ENCODE measurements at regions not wholly inside any gene's neighbourhood (a gene's known extent, or its start where the extent isn't known, plus 50 kb on each side); places are given as distances from the start of the nearest gene placed in this dataset.
"Not testable (repeated sequence)": the region's sequence is repeated elsewhere in the genome, so short reads cannot be mapped to it uniquely, and the experiment has no call there.

DNA sequence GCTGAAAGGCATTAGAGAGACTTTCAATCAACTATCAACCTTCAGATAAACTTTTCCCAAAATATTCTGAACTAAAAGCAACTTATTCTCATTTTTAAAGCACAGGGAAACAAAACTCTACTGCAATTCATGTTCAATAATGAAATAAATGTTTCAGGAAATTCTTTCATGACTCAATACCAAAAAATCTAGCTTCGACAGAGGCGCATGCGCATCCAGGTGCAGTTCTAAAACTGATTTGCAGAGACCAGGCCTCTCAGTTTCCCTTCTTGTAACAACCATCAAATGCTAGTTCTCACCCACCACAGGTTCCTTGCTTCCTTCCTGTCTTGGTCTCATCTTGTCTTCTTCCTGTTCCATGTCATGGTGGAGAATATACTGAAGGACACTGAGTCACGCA, 55.3 kb upstream of the NRBF2 start:
- ATAC-seq = no peak
- intact Hi-C loops (cut with micrococcal nuclease) = no loop called here
- DNase-seq = no peak

DNA sequence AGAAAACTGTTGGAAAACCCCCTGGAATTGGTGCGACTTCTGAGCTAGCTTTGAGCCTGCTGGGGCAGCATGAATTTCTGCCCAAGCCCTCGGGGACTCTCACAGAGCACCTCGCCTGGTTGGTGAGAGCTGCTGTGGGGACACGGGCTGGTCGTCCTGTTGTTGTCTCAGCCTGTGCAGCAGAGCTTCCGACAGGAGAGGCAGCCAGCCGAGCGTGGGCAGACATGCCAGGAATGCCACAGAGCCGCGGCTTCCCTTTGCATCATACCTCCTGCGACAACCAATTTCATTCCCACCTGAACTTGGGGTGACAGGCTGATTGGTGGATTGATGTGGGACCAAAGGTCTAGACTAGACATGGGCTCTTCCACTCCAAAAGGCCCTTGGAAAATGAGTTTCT, 60.2 kb upstream of the NRBF2 start:
- DNase-seq = no peak
- intact Hi-C loops (cut with micrococcal nuclease) = no loop called here
- no peak for ATAC-seq

DNA sequence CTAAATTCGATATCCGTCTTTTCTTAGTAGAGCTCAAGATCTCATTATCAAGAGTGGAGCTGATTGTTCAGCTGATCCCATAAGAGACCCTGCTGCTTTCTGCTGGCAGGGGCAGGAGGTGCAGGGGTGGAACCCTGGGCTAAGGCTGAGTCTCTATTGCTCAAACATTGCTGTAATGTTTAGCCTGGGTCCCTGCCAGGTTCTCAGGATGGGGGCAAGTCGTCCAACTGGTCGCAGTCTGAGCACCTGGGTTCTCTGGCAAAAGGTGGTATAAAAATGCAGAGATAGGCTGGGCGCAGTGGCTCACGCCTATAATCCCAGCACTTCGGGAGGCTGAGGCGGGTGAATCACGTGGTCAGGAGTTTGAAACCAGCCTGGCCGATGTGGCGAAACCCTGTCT, 62.0 kb upstream of the NRBF2 start:
- ATAC-seq (no peak), DNase-seq (no peak)
- intact Hi-C loops (cut with micrococcal nuclease) = no loop called here

DNA sequence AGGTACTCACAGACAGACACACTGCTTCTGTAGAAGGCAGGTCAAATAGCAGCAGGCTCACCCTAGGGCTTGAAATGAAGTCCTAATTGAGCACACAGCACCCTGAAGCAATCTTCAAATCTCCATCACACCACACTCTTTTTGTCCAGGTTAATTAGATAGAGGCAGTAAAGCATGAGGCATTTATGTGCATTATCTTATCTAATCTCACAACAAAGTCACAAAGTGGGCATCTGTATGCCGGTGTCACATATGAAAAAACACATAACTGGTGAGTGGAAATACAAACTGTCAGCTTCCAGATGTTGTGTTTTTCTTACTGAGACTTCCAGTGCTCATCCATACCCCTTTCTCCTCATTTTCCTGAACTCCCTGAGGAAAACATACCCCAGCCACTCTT, 63.8 kb upstream of the NRBF2 start:
- no peak for DNase-seq
- no peak for ATAC-seq
- intact Hi-C loops (cut with micrococcal nuclease) = no loop called here

DNA sequence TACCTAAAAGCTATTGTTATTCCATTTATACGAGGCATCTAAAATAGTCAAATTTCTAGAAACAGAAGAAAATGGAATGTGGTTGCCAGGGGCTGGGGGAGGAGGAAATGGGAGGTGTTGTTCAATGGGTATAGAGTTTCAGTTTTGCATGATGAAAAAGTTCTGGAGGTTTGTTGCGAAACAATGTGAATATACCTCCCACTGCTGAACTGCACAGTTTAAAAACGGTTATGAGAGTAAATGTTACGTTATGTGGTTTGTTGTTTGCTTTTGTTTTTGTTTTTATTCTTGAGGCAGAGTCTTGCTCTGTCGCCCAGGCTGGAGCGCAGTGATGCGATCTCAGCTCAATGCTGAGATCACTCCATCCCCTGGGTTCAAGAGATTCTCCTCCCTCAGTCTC, 64.9 kb upstream of the NRBF2 start:
- intact Hi-C loops (cut with micrococcal nuclease) = no loop called here
- DNase-seq = no peak
- ATAC-seq = no peak

DNA sequence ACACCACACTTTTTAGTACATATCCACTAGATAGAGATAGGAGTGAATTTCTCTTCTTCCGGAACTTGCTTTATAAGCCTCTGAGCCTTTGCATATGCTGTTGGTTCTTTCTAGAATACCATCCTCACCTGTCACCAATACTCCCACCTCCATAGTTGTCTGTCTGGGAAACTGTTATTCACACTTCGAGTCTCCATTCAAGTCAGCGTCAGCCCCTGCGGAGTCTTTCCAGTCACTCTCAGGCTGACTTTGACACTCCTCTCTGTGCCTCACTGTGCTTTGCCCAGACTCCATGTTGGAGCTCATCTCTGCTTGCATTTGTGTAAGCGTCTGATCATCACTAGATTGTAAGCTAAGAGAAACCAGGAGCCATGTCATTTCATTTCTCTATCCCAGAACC, 66.5 kb upstream of the NRBF2 start:
- no peak for ATAC-seq
- intact Hi-C loops (cut with micrococcal nuclease) = no loop called here
- no peak for DNase-seq

DNA sequence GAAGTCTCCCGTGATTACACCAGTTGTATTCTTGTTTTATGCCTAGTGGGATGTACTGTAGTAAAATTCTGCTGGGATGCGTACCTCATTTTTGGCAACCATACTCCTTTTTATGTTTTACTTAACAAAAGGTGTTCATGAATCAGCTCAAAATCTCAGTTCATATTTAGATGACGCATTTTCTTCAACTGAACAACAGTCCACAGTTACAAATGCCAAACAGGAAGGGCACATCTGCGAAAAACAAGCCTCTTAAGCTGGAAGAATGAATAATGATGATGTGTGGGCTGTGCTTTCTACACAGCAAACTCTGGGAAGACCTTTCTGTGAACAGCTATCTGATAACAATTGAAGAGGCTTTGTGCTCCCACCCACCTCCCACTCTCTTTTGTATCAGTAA, 68.4 kb upstream of the NRBF2 start:
- DNase-seq (no peak), ATAC-seq (no peak)
- intact Hi-C loops (cut with micrococcal nuclease) = no loop called here

DNA sequence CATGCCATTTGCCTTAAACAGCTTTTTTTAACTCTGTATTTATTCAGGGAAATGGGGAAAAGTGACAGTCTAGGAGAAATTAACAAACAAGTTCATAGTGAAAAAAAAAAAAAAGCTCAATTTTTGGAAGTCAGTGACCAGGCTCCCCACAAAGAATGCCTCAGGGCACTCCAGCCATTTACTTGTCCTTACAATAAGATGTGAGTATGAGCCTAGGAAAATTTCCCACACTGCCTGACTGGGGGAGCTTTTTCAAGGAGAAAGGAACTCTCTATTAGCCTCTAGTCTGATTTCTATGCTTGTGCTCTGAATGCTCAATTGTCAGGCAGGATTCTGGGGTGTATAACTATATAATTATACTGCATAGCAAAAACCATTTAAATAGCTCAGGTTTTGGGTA, 74.9 kb upstream of the NRBF2 start:
- no peak for DNase-seq
- intact Hi-C loops (cut with micrococcal nuclease) = no loop called here
- ATAC-seq = no peak

DNA sequence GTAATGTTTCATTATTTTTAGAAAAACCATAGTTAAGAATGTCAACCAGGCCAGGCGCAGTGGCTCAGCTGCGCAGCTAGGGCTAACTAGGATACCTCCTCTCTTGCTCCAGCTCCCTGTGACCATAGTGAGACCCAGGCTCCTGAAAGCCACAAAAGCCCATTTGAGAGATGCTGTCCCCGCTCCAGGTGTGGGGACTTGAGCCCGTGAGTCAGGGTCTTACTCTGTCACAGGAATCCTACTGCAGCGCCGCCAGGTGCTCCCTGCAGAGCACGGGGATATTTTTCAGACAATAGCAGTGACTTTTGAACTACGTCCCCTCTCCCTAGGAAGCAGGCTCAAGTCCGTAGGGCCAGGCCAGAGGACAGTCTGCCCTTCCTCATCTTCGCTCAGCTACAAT, 75.6 kb upstream of the NRBF2 start:
- intact Hi-C loops (cut with micrococcal nuclease) = no loop called here
- ATAC-seq (no peak), DNase-seq (no peak)

DNA sequence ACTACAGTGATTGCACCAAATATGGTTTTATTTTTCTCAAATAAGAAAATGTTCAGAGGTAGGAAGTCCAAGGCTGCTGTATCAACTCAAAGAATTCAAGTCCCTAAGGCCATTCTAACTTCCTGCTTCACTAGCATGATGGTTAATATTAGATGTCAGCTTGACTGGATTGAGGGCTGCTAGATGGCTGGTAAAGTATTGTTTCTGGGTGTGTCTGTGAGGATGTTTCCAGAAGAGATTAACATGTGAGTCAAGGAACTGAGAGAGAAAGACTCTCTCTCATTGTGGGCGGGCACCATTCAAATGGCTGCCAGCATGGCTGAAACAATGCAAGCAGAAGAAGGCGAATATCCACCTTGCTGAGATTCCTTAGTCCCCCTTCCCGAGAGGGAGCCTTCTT, 77.4 kb upstream of the NRBF2 start:
- intact Hi-C loops (cut with micrococcal nuclease) = no loop called here
- DNase-seq (no peak), ATAC-seq (no peak)

DNA sequence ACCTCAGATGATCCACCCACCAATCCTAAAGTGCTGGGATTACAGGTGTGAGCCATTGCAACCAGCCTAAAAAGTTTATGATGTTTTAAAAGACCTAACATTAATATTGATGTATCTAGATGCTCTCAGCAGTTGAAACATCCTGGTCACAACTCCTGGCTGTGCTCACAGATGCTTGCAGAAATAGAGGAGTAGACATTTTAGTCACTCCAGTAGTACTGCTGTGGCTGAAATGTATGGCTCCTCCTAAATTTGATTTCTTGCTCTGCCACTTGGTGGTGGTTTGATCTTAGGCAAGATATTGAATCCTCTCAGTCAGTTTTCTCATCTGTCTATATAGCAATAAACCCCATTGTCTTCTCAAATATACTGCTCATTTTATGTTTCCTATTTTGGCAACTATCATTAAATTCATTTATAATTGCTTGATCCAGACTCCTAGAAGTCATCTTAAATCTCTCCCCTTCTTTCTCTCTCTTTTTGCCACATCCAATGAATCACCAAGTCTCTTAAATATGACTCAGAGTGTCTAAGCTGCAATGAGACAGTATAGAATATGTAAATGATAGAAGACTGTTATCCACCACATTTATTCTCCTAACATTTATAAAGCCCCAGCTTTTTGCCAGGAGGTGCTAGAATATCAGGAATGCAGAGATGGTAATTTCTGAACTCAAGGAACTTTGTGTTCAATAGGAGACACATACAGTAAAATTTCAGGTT, 78.1 kb upstream of the NRBF2 start:
- DNase-seq (no peak), ATAC-seq (no peak)
- intact Hi-C loops (cut with micrococcal nuclease) = no loop called here

DNA sequence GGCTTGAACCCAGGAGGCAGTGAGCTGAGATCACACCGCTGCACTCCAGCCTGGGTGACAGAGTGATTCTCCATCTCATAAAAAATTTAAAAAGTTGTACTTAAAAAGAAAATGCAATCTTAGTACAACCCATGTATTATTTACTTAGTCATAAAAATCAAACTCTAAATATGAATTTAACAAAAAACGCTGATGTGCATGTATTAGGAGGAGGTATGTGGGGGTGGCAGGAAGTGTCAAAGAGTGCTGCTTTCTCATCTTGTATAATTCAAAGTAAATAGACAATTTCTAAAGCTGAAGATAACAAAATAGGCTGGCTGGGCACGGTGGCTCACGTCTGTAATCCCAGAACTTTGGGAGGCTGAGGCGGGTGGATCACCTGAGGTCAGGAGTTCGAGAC, 81.0 kb upstream of the NRBF2 start:
- intact Hi-C loops (cut with micrococcal nuclease) = no loop called here
- ATAC-seq = no peak
- no peak for DNase-seq

DNA sequence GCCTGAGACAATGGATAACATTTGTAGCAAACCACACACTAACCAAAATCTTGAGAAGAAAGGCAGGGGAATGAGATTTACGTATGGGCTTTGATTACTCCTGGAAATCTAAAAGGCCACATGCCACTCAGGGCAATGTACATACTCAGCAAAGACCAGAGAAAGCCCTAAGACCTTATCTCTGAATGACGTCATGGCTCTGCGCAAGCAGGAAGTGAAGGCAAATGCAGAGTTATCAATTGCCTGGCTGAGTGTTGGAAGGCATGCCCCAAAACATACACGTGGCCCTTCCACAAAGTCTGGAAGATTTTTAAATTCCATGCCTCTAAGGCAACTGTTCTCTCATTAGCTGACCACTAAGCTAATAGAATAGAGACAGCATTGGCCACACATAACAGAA, 90.9 kb upstream of the NRBF2 start:
- ATAC-seq = no peak
- intact Hi-C loops (cut with micrococcal nuclease) = no loop called here
- DNase-seq = no peak

DNA sequence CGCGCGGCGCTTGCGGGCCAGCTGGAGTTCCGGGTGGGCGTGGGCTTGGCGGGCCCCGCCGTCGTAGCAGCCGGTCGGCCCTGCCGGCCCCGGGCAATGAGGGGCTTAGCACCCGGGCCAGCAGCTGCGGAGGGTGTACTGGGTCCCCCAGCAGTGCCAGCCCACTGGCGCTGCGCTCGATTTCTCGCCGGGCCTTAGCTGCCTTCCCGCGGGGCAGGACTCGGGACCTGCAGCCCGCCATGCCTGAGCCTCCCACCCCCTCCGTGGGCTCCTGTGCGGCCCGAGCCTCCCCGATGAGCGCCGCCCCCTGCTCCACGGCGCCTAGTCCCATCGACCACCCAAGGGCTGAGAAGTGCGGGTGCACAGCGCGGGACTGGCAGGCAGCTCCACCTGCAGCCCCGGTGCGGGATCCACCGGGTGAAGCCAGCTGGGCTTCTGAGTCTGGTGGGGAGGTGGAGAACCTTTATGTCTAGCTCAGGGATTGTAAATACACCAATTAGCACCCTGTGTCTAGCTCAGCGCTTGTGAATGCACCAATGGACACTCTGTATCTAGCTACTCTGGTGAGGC, 99.4 kb upstream of the NRBF2 start:
- DNase-seq; intact Hi-C loops (cut with micrococcal nuclease); ATAC-seq: not testable (repeated sequence)

DNA sequence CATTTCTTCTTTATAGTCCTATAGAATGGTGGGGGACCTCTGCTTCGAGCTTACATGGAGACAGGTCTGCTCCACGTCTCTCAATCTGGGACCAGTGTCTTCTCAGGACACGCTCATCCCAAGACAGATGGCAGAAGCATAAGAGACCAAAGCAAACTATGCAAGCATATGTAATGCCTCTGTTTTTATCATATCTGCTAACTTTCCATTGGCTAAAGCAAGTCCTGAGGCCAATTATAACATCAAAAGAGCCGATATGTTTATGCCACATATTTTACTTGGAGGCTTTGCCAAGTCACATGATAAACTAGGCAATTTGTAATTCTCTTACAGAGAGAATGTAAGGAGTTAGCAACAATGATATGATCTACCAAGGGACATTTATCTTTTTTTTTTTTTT, 102.6 kb upstream of the NRBF2 start:
- ATAC-seq = no peak
- intact Hi-C loops (cut with micrococcal nuclease) = no loop called here
- no peak for DNase-seq

DNA sequence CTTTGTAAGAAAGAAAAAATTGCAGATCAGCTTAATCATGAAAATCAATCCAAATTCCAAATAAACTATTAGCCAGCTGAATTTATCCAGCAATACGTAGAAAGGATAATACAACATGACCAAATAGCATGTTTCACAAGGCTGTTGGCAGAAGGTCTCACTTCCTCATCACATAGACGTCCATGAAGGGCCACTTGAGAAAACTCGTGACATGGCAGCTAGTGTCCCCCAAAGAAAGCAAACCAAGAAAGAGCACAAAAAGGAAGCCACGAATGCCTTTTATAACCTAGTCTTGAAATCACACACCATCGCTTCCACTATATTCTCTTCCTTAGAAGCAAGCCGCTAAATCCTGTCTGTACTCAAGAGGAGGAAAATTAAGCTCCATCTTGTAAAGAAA, 105.6 kb upstream of the NRBF2 start:
- intact Hi-C loops (cut with micrococcal nuclease) = no loop called here
- DNase-seq = no peak
- ATAC-seq = no peak

DNA sequence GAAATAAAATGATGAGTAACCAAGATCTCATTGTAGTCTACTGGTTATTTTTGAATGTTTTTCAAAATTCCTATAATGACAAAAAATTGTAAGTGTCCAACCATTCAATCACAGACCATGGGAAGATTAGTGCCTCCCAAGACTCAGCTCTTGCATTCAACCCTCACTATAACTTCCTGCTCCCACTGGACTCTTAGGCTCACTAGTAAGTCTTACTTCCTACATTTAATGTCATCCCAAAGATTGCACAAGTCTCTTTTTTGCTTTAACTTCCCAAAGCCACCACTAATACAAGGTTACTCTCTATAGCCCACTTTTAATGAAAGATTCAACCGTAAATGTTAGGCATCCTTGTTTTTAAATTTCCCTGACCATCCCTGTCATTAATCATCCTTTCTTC, 111.9 kb upstream of the NRBF2 start:
- ATAC-seq = no peak
- intact Hi-C loops (cut with micrococcal nuclease) = no loop called here
- no peak for DNase-seq

DNA sequence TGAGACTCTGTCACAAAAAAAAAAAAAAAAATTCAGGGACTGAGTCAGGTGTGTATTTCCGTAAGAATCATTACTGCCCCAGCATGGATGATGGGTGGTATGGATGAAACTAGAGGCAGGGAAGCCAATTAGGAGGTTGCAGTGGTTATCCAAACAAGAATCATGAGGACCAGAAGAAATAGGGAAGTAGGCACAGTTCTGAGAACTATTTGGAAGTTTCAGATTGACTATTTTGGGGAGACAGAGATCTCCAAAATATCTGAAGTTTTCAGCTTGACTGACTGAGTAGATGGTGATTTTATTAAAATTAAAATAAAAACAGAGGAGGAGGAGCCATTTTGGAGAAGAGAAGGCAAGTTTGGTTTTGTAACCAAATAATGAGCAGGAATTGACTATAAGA, 119.4 kb upstream of the NRBF2 start:
- ATAC-seq = no peak
- intact Hi-C loops (cut with micrococcal nuclease) = no loop called here
- DNase-seq = no peak

DNA sequence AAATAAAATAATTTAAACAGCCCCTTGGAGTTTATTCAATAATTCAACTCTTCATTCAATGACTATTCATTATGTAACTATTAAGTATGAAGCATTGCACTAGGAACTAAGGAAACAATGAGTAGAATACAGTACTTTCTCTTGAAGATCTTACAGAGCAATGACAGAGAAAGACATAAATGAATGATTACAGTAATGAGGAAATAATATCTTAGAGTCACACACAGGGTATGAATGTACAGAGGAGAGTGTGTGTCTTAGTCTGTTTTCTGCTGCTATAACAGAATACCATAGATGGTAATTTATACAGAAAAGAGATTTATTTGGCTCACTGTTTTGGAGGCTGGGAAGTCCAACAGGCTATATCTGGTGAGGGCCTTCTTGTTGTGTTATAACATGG, 120.5 kb upstream of the NRBF2 start:
- ATAC-seq (no peak), DNase-seq (no peak)
- intact Hi-C loops (cut with micrococcal nuclease) = no loop called here

DNA sequence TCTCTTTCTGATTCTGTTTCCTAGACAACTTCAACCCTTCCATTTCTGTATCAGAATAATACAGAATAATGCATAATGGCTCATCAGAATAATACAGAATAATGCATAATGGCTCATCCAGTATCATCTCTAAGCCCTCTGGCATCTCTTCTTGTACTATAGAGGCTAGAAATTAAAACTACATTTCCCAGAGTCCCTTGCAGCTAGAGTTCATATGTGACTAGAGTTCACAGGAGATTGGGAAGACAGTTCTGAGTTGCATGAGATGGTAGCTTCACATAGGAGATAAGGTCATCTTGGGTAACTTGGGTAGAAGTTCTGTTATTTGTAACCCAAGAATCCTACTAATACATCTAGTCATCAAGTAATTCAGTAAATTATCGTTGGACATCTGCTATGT, 122.9 kb upstream of the NRBF2 start:
- ATAC-seq (no peak), DNase-seq (no peak)
- intact Hi-C loops (cut with micrococcal nuclease) = no loop called here

DNA sequence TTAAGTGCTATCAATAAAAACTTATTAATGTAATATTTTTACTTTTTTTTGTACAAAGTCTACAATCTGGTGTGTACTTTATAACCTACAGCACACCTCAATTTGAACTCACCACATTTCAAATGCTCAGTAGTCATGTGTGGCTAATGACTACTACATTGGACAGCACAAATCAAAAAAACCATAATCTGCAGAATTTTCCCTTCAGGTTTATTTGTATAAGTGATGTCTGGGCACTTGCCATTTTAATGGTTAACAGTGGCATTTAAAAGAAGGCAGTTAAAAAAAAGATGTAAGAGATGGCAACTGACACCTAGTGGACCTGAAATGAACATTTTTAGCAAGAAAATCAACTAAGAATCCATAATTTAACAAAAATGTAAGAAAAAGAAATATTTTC, 124.6 kb upstream of the NRBF2 start:
- intact Hi-C loops (cut with micrococcal nuclease) = loop anchor here (10.0 kb wide), 1 partner anchor 146 kb away; no protein-coding TSS in a partner anchor
- no peak for ATAC-seq
- no peak for DNase-seq

DNA sequence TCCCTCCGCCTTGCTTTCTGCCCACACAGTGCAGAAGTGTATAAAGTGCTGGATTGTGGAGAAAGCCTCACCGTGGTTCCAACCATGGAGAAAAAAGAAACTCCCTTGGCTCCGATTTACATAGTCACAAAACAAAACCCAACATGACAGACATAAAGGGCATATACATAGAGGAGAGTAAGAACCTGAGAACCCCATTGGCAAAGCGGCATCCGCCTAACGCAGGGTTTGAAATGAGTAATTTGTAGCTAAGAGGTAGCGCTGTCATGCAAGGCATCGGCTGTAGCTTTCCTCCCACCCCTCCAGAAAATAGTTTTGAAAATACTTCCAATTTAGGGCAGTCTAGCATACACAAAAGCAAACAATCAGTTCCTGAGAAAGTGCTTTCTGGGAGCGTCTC, 126.0 kb upstream of the NRBF2 start:
- intact Hi-C loops (cut with micrococcal nuclease) = loop anchor here (10.0 kb wide), 1 partner anchor 148 kb away; no protein-coding TSS in a partner anchor
- ATAC-seq (no peak), DNase-seq (no peak)

All from left ventricle myocardium superior (tissue), 1 donor.